ENCODE measurements at regions not wholly inside any gene's neighbourhood (a gene's known extent, or its start where the extent isn't known, plus 50 kb on each side); places are given as distances from the start of the nearest gene placed in this dataset.

- intact Hi-C loops (cut with DNase I), result no loop called here
- Histone ChIP-seq H3K4me3 (no peak overlapping the region), H3K9me3 (replicated peaks in 1 of 3) (no peaks in the 10 kb centered on the region), H3K36me3 (replicated peaks in 1 of 2) (no peaks in the 10 kb centered on the region), H3K27me3 (no peaks in the 10 kb centered on the region), H3K4me1 (replicated peaks in 1 of 2) (no peaks in the 10 kb centered on the region), H3K27ac (no peak overlapping the region)
- no peak for TF ChIP-seq CTCF (IDR thresholded peaks at IDR 0.05)
- no peak for TF ChIP-seq POLR2A (IDR thresholded peaks at IDR 0.05)
- 82 to 92% (median 85%) methylated on average over 5 of the region's 5 CpGs for WGBS, 4 donors
- DNase-seq, result no peak
Measured at GRCh38 chr2:147389218-147389617, 455.6 kb upstream of the ACVR2A start.

GRCh38 chr2:147388217-147388616, 456.6 kb upstream of the ACVR2A start:
- no peak overlapping the region for H3K27ac ChIP-seq
- TF ChIP-seq CTCF (IDR thresholded peaks at IDR 0.05), result no peak
- no peak for TF ChIP-seq POLR2A (IDR thresholded peaks at IDR 0.05)
- 83 to 89% (median 87%) methylated on average over 2 of the region's 2 CpGs for WGBS, 4 donors
- no peaks in the 10 kb centered on the region for H3K4me1 ChIP-seq (replicated peaks in 1 of 2)
- DNase-seq, result no peak
- H3K4me3 ChIP-seq, result no peak overlapping the region
- H3K27me3 ChIP-seq, result no peaks in the 10 kb centered on the region
- intact Hi-C loops (cut with DNase I), result no loop called here
- no peaks in the 10 kb centered on the region for H3K36me3 ChIP-seq (replicated peaks in 1 of 2)
- H3K9me3 ChIP-seq (replicated peaks in 1 of 3), result no peaks in the 10 kb centered on the region

- H3K4me3 ChIP-seq, result no peak overlapping the region
- no peaks in the 10 kb centered on the region for H3K36me3 ChIP-seq (replicated peaks in 1 of 2)
- TF ChIP-seq POLR2A (IDR thresholded peaks at IDR 0.05), result no peak
- TF ChIP-seq CTCF (IDR thresholded peaks at IDR 0.05), result no peak
- no peak overlapping the region for H3K27ac ChIP-seq
- no peaks in the 10 kb centered on the region for H3K27me3 ChIP-seq
- 56 to 77% (median 65%) methylated on average over 3 of the region's 3 CpGs for WGBS, 4 donors
- H3K9me3 ChIP-seq (replicated peaks in 1 of 3), result no peaks in the 10 kb centered on the region
- no peak for DNase-seq
- H3K4me1 ChIP-seq (replicated peaks in 1 of 2), result no peaks in the 10 kb centered on the region
- intact Hi-C loops (cut with DNase I), result no loop called here
Measured at GRCh38 chr2:147386284-147386683, 458.5 kb upstream of the ACVR2A start.

GRCh38 chr2:147385600-147385999, 459.2 kb upstream of the ACVR2A start:
- TF ChIP-seq CTCF (IDR thresholded peaks at IDR 0.05), result no peak
- no peak for TF ChIP-seq POLR2A (IDR thresholded peaks at IDR 0.05)
- WGBS, 4 donors, result 14 to 26% (median 21%) methylated on average over 1 of the region's 1 CpG
- no peaks in the 10 kb centered on the region for H3K27me3 ChIP-seq
- no peak overlapping the region for H3K4me3 ChIP-seq
- H3K36me3 ChIP-seq (replicated peaks in 1 of 2), result no peaks in the 10 kb centered on the region
- H3K9me3 ChIP-seq (replicated peaks in 1 of 3), result no peaks in the 10 kb centered on the region
- intact Hi-C loops (cut with DNase I), result no loop called here
- H3K4me1 ChIP-seq (replicated peaks in 1 of 2), result no peaks in the 10 kb centered on the region
- no peak overlapping the region for H3K27ac ChIP-seq
- no peak for DNase-seq
